HG03558 (cell line): ENCODE measurements at regions not wholly inside any gene's neighbourhood (a gene's known extent, or its start where the extent isn't known, plus 50 kb on each side); places are given as distances from the start of the nearest gene placed in this dataset.

ENCODE experiments used
- ATAC-seq: cut with Tn5 transposase; IDR thresholded peaks from one replicate; pipeline ENCODE4 v1.9.1; 2021; ENCODE audit warnings: moderate number of reproducible peaks; ENCODE audit not compliant: unreplicated experiment; ENCODE audit errors: extremely low read depth

DNA sequence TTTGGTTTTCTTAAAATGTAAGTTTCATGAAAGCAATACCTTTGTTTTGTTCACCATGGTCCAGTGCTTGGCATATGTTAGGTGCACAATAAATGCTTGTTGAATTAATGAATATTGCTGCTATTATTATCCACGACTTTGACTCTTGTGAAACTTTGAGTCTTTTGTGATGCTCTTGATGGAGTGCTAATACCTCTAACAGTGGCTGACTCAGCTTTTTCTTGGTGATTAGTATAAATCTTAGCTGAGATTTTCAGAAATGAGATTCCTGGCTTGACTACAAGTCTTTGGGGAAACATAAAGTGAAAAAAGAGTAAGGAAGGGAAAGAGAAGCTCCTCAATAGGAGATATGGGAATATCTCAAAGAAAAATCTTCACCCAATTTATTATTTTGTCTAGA lies 375.2 kb upstream of the RPS6KA3 start:
- no peak for ATAC-seq

DNA sequence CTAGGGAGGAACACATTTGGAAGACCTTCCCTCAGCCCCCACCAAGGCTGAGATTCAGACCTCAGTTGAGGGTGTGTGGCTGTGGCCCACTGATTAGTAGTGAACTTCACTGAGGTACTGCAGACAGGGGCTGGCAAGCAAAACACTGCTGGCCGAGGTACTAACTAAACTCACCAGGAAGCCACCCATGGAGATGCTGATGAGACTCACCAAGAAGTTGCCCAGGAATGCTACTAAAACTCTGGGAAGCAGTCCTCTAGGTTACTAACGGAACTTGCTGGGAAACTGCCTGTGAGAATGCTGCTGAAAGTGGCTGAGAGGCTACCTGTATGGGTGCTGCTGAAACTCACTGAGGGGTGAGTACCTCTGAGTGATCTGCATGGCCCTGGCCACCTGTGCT lies 372.4 kb upstream of the RPS6KA3 start:
- no peak for ATAC-seq

- ATAC-seq, result no peak
These were observed 370.6 kb upstream of the RPS6KA3 start for GRCh38 chrX:20637351-20637750.

GRCh38 chrX:20633451-20633850 lies 366.7 kb upstream of the RPS6KA3 start:
- ATAC-seq, result no peak

GRCh38 chrX:20623448-20623847 lies 356.7 kb upstream of the RPS6KA3 start:
- ATAC-seq, result no peak

DNA sequence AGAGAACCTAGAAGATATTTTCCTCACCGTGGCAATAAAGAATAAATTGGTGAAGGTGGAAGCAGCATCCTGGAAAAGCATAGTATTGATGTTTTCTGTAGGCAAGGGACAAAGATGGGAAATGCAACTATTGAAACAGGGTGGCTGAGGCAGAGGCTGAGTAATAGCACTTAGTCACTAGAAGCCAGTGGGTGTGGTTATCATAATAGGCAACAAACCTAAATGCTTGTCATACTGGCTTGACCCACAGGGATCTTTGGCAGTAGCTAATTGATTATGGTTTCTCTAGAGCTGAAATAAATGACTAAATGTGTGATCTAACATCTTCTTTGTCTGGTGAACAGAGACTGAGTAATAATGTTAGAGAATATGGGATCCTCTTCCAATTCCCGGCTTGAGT lies 353.6 kb upstream of the RPS6KA3 start:
- ATAC-seq, result no peak

DNA sequence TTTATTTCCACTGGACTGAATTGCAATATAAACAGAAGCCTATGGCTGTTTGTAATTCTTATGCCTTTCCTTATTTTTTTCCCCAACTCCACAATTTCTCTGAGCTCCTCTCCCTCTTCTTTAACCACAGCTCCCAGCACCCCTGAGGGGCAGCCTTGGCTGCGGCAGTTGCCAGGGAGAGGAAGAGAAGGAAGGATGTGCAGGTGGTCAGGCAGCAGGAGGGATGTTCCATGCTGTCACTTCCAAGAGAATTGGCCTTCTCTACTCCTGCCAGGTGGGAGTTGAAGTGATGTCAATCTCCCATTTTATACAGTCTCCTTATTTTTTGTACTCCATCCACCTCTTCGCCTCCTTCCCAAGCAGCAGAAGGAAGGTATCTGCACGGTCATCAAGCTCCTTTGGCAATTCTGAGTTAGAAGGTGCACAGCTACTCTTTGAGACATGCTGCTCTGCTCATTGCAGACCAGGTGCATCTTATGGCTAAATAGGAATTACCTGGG lies 343.3 kb upstream of the RPS6KA3 start:
- no peak for ATAC-seq

- ATAC-seq, result no peak
These were observed 340.1 kb upstream of the RPS6KA3 start for GRCh38 chrX:20606831-20607230.

DNA sequence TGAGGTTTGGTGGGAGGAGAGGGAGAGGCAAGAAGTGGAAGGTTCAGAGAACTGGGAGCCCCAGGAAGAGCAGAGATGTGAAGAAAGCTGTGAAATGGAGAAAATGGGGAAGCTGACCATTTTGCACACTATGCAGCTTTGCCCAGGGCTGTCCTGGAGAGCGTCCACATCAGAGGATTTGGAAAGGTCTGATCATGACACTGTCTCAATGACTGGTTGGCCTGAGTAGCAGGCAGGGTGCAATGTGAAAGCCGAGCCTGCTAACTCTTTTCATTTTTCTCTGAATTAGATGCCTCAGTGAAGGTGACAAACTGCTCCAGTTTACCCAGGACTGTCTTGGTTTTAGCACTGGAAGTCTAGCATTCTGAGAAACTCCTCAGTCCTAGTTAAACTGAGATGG lies 330.1 kb upstream of the RPS6KA3 start:
- no peak for ATAC-seq

- no peak for ATAC-seq
These were observed 329.3 kb upstream of the RPS6KA3 start for GRCh38 chrX:20595928-20596575.

DNA sequence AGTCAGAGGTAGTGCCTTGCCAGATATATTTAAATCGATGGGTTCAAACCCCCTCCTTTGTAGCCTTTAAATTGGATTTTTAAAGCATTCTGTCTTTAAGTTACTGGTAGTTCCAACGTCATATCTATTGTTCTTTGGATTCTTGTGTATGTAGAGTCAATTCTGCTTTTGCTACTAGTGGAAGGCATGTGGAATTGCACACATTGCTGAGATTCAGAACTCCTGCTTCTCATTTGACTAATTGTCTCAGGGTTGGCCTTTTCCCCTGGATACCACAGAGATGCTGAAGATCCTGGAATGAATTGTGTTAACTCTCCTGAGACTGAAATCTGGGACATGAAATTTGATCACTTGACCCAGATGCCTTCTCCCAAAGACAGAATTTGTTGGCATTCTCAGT lies 328.3 kb upstream of the RPS6KA3 start:
- no peak for ATAC-seq

DNA sequence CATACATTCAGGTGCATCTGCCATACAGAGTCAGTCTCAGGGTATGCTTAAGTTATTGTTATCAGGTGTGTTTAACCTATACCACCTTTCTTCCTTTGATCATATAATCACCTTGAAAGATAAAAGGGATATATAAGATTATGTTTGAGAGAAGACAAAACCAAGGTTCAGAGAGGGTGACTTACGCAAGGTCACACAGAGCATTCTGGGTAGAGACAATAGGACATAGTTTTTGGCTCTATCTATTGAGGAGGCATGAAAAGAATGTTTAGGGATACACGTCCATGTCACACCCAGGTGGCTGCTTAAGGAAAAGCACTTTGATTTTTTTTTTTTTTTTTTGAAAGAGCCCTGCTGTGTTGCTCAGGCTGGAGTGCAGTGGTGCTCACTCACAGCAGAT lies 327.1 kb upstream of the RPS6KA3 start:
- ATAC-seq, result no peak

DNA sequence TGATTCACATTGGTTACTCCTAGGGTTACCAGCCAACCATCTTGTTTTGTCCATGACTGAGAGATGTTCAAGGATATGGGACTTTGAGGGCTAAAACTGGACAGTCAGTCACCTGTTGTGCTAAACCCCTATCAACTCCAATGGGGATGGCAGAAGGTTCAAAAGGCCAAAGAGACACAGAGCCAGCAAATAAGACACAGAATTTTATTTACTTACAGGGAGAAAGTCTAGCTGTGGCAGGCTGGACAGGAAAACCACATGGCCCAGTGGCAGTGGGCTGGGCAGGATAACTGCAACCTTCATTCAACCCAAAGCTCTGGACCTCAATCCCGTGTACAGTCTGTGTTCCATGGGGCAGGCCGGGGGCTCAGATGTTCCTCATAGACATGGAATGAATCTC lies 326.7 kb upstream of the RPS6KA3 start:
- no peak for ATAC-seq

DNA sequence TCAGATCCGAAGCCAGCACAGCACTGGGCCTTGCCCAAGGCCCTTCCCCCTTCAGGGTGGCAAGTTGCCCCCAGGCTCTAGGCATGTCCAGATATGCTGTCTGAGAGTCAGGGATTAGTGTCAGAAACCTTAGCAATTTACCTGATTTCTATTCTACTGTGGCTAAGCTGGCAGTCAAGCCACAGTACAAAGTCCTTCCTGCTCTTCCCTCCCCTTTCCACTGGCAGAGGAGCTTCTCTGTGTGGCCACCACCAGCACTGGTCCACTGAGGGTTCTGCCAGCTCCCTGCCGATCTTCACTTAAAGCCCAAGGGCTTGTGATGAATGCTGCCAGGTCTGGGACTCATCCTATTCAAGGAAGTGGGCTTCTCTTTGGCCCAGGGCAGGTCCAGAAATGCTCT lies 324.5 kb upstream of the RPS6KA3 start:
- no peak for ATAC-seq

- no peak for ATAC-seq
These were observed 319.1 kb upstream of the RPS6KA3 start for GRCh38 chrX:20585782-20586181.

GRCh38 chrX:20571611-20572010 lies 304.9 kb upstream of the RPS6KA3 start:
- ATAC-seq, result no peak

- no peak for ATAC-seq
These were observed 300.4 kb upstream of the RPS6KA3 start for GRCh38 chrX:20567108-20567507.

GRCh38 chrX:20547611-20548051 lies 280.9 kb upstream of the RPS6KA3 start:
- no peak for ATAC-seq

DNA sequence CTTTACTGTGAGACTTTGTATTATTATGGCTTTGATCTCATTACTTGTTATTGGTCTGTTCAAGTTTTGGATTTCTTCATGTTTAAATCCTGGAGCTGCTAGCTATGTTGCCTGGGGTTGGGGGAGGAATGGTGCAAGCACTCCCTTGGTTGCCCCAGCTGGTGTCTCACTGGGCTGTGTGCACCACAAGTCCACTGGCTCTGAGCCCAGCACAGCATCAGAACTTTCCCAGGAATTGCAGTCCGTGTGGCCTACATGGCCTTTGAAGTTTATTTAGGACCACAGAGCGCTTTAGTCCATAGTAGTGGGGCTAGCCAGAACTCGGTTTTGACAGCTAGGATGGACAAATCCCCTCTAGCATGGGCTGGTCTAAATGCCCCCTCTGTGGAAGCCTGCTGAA lies 278.8 kb upstream of the RPS6KA3 start:
- ATAC-seq, result no peak

GRCh38 chrX:20542072-20542471 lies 275.4 kb upstream of the RPS6KA3 start:
- no peak for ATAC-seq

DNA sequence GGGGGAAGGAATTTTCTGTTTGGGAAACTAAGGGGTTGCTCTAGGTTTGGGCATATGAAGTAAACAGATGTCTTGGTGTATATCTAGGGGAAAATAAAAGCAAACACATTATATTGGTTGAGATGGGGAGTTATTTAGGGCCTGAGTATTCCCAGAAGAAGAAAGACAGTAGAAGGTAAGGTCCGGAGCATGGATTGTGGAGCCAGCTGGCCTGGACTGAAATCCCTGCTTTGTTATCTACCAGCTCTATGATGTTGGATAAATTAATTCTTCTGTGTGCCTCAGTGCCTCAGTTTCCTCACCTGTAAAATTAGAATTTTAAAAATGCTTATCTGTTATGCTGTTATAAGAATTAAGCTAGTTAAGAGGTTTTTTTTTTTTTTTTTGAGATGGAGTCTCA lies 272.3 kb upstream of the RPS6KA3 start:
- ATAC-seq, result no peak

- no peak for ATAC-seq
These were observed 265.0 kb upstream of the RPS6KA3 start for GRCh38 chrX:20531667-20532066.
